Osteocyte (in vitro differentiated cells): ENCODE measurements at regions not wholly inside any gene's neighbourhood (a gene's known extent, or its start where the extent isn't known, plus 50 kb on each side); places are given as distances from the start of the nearest gene placed in this dataset.
"Not testable (repeated sequence)": the region's sequence is repeated elsewhere in the genome, so short reads cannot be mapped to it uniquely, and the experiment has no call there.

Experiments
- DNase-seq: peaks from one replicate; pipeline ENCODE4 v3.0.0; 2021; ENCODE audit warnings: mixed read lengths; ENCODE audit not compliant: unreplicated experiment; ENCODE audit errors: extremely low spot score
- H3K27ac Mint-ChIP-seq: one replicate; pipeline ENCODE4 v1.8.0; 2021; ENCODE audit warnings: mild to moderate bottlenecking, mixed read lengths; ENCODE audit not compliant: unreplicated experiment
- H3K27me3 Mint-ChIP-seq: one replicate; pipeline ENCODE4 v1.8.0; 2021; ENCODE audit warnings: mixed read lengths; ENCODE audit not compliant: unreplicated experiment
- H3K36me3 Mint-ChIP-seq: one replicate; pipeline ENCODE4 v1.8.0; 2021; ENCODE audit warnings: mixed read lengths; ENCODE audit not compliant: unreplicated experiment
- H3K4me1 Mint-ChIP-seq: one replicate; pipeline ENCODE4 v1.8.0; 2021; ENCODE audit warnings: mixed read lengths; ENCODE audit not compliant: unreplicated experiment
- H3K4me3 Mint-ChIP-seq: one replicate; pipeline ENCODE4 v1.8.0; 2021; ENCODE audit warnings: mild to moderate bottlenecking, moderate library complexity, mixed read lengths; ENCODE audit not compliant: unreplicated experiment
- H3K9me3 Mint-ChIP-seq: one replicate; pipeline ENCODE4 v1.8.0; 2021; ENCODE audit warnings: mixed read lengths; ENCODE audit not compliant: unreplicated experiment
- TF ChIP-seq, protein P1 (sequence below): fragments of 200-600 bp; sonication (generic); IDR thresholded peaks from 2 replicates; pipeline ENCODE4 v1.5.0; 2021; ENCODE audit warnings: antibody characterized with exemption, mild to moderate bottlenecking, moderate library complexity

DNA sequence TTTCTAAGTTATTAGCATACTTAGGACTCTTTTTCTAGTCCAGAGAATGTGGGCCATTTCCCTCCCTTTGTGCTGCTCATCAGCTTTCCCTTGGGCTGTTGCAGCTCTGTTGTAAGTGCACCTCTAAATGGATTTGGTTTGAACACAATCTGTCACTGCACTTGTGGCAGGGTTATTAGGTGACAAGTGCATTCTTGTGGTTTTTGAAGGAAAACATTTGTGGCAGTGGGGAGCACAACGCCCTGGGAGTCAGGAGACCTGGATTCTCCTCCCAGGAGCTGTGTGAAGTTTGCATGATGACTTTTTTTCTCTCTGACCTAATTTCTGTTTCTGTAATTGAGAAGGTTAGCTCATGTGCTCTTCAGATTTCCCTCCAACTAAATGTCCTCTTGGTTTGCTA is 630.9 kb upstream of the FAM98A start:
- no peak overlapping the region for H3K4me3 Mint-ChIP-seq
- no peaks in the 10 kb centered on the region for H3K4me1 Mint-ChIP-seq
- no peaks in the 10 kb centered on the region for H3K9me3 Mint-ChIP-seq
- DNase-seq: no peak
- H3K27me3 Mint-ChIP-seq: no peaks in the 10 kb centered on the region
- no peaks in the 10 kb centered on the region for H3K36me3 Mint-ChIP-seq
- TF ChIP-seq, protein P1, sequence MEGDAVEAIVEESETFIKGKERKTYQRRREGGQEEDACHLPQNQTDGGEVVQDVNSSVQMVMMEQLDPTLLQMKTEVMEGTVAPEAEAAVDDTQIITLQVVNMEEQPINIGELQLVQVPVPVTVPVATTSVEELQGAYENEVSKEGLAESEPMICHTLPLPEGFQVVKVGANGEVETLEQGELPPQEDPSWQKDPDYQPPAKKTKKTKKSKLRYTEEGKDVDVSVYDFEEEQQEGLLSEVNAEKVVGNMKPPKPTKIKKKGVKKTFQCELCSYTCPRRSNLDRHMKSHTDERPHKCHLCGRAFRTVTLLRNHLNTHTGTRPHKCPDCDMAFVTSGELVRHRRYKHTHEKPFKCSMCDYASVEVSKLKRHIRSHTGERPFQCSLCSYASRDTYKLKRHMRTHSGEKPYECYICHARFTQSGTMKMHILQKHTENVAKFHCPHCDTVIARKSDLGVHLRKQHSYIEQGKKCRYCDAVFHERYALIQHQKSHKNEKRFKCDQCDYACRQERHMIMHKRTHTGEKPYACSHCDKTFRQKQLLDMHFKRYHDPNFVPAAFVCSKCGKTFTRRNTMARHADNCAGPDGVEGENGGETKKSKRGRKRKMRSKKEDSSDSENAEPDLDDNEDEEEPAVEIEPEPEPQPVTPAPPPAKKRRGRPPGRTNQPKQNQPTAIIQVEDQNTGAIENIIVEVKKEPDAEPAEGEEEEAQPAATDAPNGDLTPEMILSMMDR: no peak
- H3K27ac Mint-ChIP-seq: no peak overlapping the region

DNA sequence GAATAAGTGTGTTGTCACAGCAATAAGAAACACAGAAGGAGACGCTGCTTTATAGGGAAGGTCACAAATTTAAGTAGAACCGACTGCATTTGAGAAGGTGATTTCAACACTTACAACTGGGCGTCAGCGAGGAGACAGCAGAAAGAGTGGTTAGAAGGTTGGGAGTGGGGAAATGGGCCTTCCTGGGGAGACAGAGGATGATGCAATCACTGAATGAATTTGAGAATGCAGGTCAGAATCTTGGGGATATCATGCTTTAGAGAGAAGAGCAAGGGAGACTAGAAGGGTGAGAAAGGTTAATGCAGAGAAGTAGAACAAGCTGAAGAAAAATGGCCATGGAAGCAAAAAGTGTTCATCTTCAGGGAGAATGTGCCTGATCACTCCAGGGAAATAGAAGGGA is 616.1 kb upstream of the FAM98A start:
- Mint-ChIP-seq H3K27ac (no peak overlapping the region), H3K4me1 (no peaks in the 10 kb centered on the region), H3K4me3 (no peak overlapping the region), H3K9me3 (peaks cover 17% of the 10 kb centered on the region), H3K36me3 (no peaks in the 10 kb centered on the region), H3K27me3 (no peaks in the 10 kb centered on the region)
- DNase-seq: no peak
- TF ChIP-seq, protein P1: no peak

DNA sequence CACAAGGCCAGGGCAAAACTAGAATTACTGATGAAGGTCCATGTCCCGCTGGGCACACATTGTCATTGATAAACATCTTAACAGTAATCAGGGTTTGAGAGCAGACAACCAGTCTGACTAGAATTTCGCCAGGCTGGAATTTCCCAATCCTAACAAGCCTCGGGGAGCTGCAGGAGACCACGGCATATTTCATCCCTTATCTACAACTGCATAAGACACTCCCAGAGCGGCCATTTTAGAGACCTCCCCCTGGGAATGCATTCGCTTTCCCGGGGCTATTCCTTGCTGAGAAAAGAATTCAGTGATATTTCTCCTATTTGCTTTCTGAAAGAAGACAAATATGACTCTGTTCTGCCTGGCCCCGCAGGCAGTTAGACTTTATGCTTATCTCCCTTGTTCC is 611.3 kb upstream of the FAM98A start:
- H3K9me3 Mint-ChIP-seq: peaks cover 52% of the 10 kb centered on the region
- not testable (repeated sequence) for H3K27ac Mint-ChIP-seq, H3K4me3 Mint-ChIP-seq, H3K4me1 Mint-ChIP-seq, H3K27me3 Mint-ChIP-seq, DNase-seq, H3K36me3 Mint-ChIP-seq

DNA sequence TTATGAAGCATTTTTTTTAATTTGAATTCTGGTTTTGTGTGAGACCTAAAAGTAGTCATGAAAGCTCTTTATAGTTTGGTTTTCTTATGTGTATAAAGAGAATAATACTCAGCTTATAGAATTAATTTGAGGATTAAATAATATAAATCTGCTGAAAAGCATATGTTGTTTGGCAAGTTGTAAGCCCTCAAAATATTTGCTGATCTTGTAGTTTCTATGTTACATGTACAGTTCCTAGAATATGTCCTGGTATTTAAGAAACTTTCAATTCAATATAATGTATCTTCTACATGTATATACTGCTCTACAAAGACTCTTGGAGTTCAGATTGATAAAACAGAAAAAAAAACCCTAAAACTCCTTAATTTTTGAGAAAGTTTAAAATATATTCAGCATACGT is 605.5 kb upstream of the FAM98A start:
- Mint-ChIP-seq H3K27me3 (no peaks in the 10 kb centered on the region), H3K9me3 (peaks cover 34% of the 10 kb centered on the region), H3K36me3 (no peaks in the 10 kb centered on the region), H3K4me1 (no peaks in the 10 kb centered on the region), H3K4me3 (no peak overlapping the region), H3K27ac (no peak overlapping the region)
- DNase-seq: no peak
- TF ChIP-seq, protein P1: no peak

DNA sequence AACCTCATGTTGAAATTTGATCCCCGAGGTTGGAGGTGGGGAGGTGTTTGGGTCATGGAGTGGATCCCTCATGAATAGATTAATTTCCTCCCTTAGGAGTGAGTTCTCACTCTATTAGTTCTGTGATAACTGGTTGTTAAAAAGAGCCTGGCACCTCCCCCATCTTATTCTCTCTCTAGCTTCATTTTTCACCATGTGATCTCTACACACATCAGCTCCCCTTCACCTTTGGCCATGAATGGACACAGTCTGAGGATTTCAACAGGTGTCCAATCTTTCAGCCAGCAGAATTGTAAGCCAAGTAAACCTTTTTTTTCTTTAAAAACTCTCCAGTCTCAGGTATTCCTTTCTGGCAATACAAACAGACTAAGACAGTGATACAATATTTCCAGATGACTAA is 602.0 kb upstream of the FAM98A start:
- TF ChIP-seq, protein P1: no peak
- H3K9me3 Mint-ChIP-seq: peaks cover 8% of the 10 kb centered on the region
- DNase-seq: no peak

DNA sequence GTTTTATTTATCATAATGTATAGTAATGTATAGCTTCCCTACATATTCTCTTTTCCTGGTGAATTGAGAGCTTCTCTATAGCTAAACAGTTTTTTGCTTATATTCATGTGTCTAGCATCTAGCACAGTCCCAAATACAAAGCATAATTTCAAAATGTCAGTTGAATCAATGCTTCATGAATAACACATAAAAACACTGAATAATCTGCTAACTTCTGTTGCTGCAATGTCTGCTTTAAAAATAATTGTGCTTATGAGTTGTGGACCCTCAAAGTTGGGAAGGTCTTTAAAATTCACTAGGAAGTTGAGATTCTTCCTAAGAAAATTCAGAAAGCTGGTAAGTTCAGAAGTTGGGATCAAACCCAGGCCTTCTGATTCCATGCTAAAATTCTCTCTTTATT is 600.9 kb upstream of the FAM98A start:
- Mint-ChIP-seq H3K27me3 (no peaks in the 10 kb centered on the region), H3K36me3 (no peaks in the 10 kb centered on the region), H3K4me3 (no peak overlapping the region), H3K4me1 (no peaks in the 10 kb centered on the region), H3K27ac (no peak overlapping the region), H3K9me3 (peaks cover under 1% of the 10 kb centered on the region)
- DNase-seq: no peak
- TF ChIP-seq, protein P1: no peak

More for the DNA sequence above, 602.0 kb upstream of the FAM98A start:
- H3K27ac Mint-ChIP-seq: no peak overlapping the region
- no peaks in the 10 kb centered on the region for H3K4me1 Mint-ChIP-seq
- no peaks in the 10 kb centered on the region for H3K36me3 Mint-ChIP-seq
- H3K4me3 Mint-ChIP-seq: no peak overlapping the region
- no peaks in the 10 kb centered on the region for H3K27me3 Mint-ChIP-seq
